ENCODE measurements at regions not wholly inside any gene's neighbourhood (a gene's known extent, or its start where the extent isn't known, plus 50 kb on each side); places are given as distances from the start of the nearest gene placed in this dataset.

DNA sequence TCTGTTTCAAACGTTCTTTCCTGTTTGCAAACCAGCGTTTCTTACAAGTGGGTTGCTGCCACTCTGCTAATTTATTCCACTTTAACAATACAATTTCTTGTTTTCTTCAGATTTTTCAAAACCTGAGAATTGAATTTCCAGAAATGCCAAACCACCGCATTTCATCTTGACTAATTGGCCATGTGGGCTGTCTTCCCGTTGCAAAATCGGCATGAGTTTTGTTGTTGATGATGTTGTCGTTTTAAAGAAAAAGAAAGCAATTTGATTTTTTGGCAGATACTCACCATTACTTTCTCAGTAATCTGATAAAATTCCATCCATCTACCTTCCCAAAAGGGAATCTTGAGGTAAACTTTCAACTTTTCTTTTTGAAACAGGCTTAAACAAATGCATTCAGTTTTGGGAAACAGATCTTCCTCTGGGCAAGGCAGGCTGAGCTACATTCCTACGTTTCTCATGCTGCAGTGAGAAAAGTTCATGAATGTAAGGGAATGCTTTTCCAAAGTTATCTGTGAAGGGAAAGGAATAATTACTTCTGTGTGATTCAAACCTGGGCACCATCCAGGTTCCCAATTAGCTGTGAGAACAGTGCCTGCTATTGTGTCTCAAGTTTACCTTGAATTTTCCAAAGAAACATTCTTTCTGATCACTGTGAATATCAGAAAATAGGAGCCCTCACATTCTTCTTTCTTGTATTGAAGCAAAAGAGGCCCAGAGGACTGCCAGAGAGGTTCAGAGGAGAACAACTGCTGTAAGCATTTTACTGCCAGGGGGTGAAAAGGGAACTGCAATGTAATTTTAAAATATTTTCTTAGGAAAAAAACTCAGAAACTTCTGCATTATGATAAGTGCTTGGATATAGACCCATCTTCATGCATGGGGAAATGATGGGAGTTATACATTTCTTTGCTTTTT lies 100.7 kb upstream of the TUT7 start:
- DNase-seq (ENCODE audit: low read depth) = peak; percentile 33

DNA sequence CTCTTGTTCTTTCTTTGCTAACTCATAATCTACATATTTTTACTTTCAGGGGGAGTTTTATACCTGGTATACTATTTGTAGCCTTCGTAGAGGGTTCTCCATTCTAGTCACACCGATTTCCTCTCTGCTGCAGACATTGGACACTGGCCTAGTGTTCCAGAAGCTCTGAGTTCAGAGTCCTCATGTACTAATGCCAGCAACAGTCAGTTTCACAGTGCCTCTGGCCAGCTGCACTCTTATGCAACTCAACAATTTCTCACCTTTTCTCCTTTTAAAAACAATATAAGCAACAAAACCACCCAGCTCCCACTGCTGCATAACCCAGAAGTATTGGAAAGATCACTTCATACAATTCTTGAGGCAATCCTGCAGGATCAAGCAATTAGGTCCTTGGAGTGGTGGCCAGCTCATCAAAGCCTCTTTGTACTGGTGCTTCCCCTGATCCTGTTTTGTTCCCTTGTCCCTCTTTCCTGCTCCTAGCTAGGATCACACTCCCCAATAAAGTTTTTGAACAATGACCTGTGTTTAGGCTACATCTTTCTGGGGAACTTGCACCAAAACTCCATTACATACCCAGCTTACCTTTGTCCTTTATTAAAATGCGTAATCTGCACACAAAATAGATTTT lies 98.1 kb upstream of the TUT7 start:
- DNase-seq (ENCODE audit: low read depth) = no peak

DNA sequence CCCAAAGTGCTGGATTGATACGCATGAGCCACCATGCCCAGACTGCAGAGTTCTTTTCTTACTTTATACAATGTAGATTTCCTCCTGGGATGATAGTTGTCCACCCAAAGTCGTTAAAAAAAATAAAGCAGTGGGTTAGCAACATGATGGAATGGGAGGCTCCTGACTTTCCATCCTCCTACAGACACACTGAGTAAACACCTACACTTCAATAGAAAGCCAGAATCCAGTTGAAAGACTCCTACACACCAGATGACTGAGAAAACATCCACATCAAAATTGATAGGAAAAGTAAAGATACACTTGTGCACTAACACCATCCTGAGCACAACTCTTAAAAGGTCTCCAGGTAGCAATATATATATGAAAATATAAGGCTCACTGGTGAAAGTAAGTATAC lies 95.0 kb upstream of the TUT7 start:
- DNase-seq (ENCODE audit: low read depth) = no peak

DNA sequence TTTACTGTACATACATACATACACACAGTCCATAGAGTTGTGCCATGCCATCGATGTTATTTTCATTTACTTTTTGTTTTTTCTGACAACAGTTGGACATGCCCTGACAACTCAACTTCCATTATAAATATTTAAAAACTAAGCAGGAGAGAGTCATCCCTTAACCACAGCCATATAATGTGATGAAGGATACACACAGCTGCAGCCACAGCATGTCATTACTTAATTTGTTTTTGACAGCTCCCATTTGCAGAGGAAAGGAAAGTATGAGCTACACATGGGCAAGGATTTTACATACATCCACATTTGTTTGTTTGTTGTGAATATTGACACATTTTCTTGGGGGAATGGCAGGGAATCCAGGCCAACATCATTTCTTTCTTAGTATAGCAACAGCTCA lies 91.5 kb upstream of the TUT7 start:
- peak; percentile 93 for DNase-seq (ENCODE audit: low read depth)

DNA sequence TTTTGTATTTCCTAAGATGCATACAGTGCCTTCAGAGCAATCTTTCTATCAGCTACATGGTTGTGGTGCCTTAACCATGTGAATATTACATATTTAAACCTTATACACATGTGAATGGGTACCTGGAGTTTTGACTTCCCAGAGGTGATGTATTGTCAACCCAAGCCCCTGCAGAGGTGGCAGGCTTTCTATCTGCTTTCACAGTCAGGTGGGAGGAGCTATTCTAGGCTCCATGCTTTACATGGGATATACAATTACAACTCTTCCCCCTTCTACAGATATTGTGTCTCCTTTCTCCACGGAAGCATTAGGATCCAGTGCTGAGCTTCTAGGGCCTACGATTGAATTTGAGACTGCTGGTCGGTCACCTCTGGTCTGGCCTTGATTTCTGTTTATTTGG lies 89.8 kb upstream of the TUT7 start:
- DNase-seq (ENCODE audit: low read depth) = no peak

DNA sequence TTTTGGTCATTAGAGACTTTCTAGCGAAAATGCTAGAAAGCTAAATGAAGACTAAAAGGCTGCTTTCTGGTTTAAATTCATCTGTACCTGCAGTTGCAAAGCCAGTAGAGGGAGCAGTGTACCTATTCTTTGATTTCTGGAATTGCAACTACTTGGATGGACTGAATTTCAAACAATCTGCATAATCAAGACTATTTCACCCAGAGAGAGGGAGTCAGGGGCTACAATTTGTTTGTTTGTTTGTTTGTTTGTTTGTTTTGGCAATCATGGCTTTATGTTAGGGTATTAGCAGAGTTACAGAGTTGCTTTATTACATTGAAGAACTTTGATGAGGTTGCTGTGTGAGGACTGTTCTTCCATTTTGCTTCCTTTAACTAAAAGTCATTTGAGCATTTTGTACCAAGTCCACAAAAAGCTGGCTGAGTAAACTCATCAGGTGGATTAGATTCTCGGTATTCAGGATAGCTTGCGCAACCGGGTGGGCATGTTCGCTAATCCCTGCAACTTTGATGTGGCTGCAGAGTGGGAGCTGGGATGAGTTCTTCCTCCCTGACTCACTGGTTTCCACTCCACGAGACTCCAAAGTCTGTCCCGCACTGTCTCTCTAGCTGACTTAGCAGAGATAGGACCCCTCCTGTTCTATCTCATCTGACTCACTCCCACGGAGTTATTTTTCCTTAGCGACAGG lies 80.0 kb upstream of the TUT7 start:
- peak; percentile 94 for DNase-seq (ENCODE audit: low read depth)

DNA sequence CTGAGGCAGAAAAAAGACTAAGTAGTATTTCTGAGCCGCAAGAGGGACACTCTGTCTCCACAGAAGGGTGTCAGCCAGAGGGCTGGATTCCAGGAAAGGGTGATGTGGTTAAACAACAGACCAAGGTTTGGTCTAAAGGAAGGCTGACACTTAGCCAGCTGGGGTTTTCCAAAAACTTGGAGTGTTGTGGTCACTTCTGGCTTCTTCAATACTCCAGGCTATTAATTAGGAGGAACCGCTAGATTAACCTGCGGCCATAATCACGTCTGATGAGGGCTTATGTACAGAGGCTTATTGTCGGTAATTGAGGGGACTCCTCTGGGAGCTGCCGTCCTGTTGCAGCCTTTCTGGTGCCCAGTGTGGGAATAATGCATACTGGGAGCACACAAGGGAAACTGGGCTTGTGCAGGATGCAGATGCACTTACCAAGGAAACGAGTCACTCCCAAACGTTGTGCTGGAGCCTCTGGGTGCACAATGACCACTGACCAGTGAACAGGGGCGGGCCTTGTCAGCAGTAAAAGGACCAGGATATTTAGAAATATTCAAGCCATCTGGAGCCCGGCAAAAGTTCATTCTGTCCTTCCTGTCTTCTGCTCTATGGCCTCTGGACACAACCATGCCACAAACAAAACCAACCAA lies 70.2 kb upstream of the TUT7 start:
- peak; percentile 55 for DNase-seq (ENCODE audit: low read depth)

DNA sequence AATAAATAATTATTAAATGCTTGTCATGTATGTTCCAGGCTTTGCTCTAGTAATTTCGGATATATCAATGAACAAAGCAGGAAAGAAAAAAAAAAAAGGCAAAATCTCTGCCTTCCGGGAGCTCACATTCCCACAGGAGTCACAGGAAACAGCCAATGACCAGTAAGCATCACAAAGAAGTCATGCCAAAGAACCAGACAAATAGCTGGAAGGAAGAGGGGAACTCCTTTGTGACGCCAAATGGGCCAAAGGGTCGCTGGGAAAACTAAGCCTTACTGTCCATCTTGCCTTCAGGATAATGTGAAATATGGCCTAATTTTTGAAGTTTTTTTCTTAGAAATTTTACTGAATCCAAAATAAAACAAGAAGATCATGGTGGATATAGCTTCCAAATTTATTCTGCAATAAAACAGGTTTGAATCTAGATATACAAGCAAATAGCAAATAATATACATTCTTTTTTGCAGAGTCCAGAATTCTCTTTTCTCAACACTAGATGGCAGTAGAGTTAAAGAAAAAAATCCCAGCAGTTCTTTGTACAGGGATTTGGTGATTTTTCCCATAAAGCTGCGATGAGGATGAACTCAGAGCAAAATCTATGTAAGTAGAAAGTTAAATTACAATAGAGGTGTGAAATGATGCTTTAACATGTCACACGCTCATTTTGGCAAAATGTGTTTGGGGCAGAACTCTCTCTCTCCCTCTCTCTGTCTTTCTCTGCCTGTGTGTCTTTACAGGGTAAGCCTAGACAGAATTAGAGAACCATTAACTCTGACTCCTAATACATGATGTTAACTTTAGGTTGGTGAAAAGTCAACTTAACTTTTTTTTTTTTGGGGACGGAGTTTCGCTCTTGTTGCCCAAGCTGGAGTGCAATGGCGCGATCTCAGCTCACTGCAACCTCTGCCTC lies 60.0 kb upstream of the TUT7 start:
- DNase-seq (ENCODE audit: low read depth) = peak; percentile 62

DNA sequence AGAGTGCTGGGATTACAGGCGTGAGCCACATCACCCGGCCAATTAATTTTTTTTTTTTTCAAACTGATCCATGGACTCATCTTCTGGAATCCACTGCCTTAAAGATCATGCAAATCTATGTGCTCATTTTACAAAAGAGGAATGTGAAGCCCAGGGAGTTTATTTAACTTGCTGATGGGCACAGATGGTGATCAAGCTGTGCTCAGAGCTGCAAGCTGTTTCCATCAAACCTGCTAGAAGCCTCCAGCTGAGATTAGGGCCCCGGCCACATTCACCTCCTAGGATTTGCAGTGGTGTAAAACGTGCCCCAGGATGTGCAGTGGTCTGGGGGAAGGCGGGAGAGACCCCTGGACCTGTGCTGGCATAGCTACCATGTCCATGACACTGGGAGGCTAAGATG lies 56.1 kb upstream of the TUT7 start:
- no peak for DNase-seq (ENCODE audit: low read depth)

DNA sequence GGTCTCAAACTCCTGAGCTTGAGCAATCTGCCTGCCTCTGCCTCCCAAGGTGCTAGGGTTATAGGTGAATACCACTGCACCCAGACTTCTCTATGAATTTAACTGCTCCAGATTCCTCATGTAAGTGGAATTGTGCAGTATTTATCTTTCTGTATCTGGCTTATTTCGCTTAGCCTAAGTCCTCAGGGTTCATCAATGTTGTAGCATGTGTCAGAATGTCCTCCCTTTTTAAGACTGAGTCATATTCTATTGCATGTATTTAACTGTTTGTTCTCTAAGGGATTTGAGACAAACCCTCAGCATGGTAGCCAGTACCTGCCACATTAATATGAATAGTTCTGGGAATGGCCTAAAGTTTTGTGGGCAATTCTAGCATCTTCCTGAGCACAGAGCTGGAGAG lies 53.9 kb upstream of the TUT7 start:
- peak; percentile 58 for DNase-seq (ENCODE audit: low read depth)

DNA sequence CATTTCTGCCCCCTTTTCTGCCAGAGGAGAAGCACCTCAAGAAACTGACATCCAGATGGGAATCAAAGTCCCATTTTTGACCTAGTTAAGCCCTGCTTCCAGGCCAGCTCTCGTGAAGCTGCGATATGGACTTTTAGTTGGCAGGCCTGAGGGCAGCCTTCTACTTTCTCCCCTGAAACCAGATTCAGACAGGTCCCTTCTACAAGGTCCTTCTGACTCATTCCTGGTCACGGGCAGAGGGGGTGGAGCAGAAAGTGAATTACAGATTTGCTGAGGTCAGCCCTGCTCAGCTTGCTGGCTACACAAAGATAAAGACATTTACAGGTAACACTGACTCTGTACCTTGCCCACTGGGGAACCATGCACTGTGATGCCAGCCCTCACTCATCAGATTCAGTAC lies 52.8 kb upstream of the TUT7 start:
- DNase-seq (ENCODE audit: low read depth) = peak; percentile 85

DNA sequence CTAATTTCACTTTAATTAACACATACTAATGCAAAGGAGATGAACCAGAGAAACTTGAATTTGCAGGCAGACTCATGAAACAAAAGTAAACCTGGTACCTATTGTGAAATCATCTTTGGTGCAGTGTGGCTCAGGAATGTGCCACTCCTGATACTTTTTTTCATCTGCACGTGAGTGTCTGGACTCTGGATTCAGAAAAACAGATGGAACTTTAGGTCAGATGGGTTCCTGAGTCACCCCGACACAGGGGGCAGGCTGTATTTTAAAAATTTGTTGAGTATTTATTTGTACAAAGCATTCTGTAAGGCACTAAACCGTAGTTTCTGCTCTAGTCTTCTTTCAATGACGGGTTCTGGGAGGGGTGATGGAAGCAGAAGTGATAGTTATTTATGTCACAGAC lies 52.2 kb upstream of the TUT7 start:
- DNase-seq (ENCODE audit: low read depth) = peak; percentile 95

DNA sequence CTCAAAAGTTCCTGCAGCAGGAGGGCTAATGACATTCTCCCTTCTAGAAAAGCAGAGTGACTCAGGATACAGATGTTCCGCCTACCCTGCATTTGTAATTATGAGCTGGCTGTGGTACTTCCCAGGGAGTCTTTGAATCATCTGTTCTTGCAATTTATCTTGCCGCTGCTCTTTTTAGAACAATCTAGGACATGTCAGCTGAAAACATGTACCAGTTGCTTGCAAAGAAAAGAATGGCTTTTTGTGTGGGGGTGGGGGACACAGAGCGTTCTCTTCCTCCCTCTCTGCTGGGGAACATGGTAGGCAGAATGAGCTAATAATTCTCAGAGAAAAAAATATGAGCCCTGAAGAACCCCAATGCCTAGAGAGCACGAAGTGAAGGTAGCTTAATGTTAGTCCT lies 51.7 kb upstream of the TUT7 start:
- peak; percentile 98 for DNase-seq (ENCODE audit: low read depth)

DNA sequence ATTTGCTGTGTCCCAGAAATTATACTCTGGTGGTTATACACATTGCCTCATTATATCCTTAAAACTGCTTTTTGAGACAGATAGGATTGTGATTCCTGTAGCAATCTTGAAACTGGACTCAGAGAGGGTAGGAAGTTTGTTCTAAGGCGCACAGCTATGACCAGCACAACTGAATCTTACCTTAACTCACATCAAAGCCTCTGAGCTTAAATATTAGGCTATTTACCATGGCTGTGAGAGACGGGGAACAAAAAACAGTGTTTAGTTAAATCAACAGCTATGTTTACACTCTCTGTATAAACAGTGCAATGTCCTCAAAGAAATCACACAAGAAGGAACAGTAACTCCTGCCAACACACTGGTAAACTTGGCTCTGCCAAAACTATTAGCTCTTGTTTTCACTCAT lies 50.9 kb upstream of the TUT7 start:
- peak; percentile 15 for DNase-seq (ENCODE audit: low read depth)

Data from LHCN-M2 (cell line).